WTC11 (cell line): ENCODE measurements at regions not wholly inside any gene's neighbourhood (a gene's known extent, or its start where the extent isn't known, plus 50 kb on each side); places are given as distances from the start of the nearest gene placed in this dataset.

Experiments used
- ATAC-seq: fragments of 200-7000 bp; cut with Tn5 transposase; 2 replicates; pipeline ENCODE4 v1.10.0; 2021; ENCODE audit warnings: mild to moderate bottlenecking, moderate library complexity
- CTCF ChIA-PET: fragments of 300-600 bp; sonication (Branson Sonifier 250); formaldehyde crosslinking; loops from one replicate; lab custom pipeline; 2021; ENCODE audit warnings: antibody characterized with exemption; lab: Charles Lee
- POLR2A ChIA-PET: fragments of 350-600 bp; sonication (Branson Sonifier 250); formaldehyde crosslinking; loops from one replicate; lab custom pipeline; 2021; ENCODE audit warnings: antibody characterized with exemption; lab: Charles Lee
- DNase-seq: peaks from one replicate; pipeline ENCODE4 v3.0.0; 2021; ENCODE audit warnings: low spot score
- H3K27ac Mint-ChIP-seq: 2 replicates; pipeline ENCODE4 v1.8.0; 2021; ENCODE audit warnings: mixed read lengths
- H3K27me3 Mint-ChIP-seq: 2 replicates; pipeline ENCODE4 v1.8.0; 2021; ENCODE audit warnings: low read depth, mild to moderate bottlenecking, moderate library complexity, mixed read lengths
- H3K36me3 Mint-ChIP-seq: 2 replicates; pipeline ENCODE4 v1.8.0; 2021; ENCODE audit warnings: mixed read lengths
- H3K4me1 Mint-ChIP-seq: 2 replicates; pipeline ENCODE4 v1.8.0; 2022; ENCODE audit warnings: mixed read lengths
- H3K4me3 Mint-ChIP-seq: 2 replicates; pipeline ENCODE4 v1.8.0; 2021; ENCODE audit warnings: mild to moderate bottlenecking, moderate library complexity, mixed read lengths
- H3K9me3 Mint-ChIP-seq: 2 replicates; pipeline ENCODE4 v1.8.0; 2021; ENCODE audit warnings: mixed read lengths
- AR ChIP-seq: fragments of 250-450 bp; sonication (Bioruptor Pico); IDR thresholded peaks from 2 replicates; pipeline ENCODE4 v1.9.0; 2021; ENCODE audit warnings: mild to moderate bottlenecking
- ATF3 ChIP-seq: sonication (generic); formaldehyde crosslinking; conservative IDR thresholded peaks from 2 replicates; pipeline ENCODE4 v1.8.1; 2022; ENCODE audit warnings: mild to moderate bottlenecking, missing genetic modification reagents
- CBFB ChIP-seq: sonication (generic); formaldehyde crosslinking; IDR thresholded peaks from 2 replicates; pipeline ENCODE4 v1.8.1; 2022; ENCODE audit warnings: mild to moderate bottlenecking, low read depth, missing genetic modification reagents
- E2F1 ChIP-seq: sonication (generic); formaldehyde crosslinking; IDR thresholded peaks from 2 replicates; pipeline ENCODE4 v1.8.0; 2022; ENCODE audit warnings: mild to moderate bottlenecking, missing genetic modification reagents
- GRHL2 ChIP-seq: fragments of 250-450 bp; sonication (Bioruptor Pico); IDR thresholded peaks from 2 replicates; pipeline ENCODE4 v1.8.0; 2022; ENCODE audit warnings: mild to moderate bottlenecking, moderate library complexity; ENCODE audit not compliant: insufficient replicate concordance, severe bottlenecking
- IRF1 ChIP-seq: sonication (generic); formaldehyde crosslinking; IDR thresholded peaks from 2 replicates; pipeline ENCODE4 v1.8.0; 2023; ENCODE audit warnings: missing genetic modification reagents
- JUN ChIP-seq: sonication (generic); formaldehyde crosslinking; IDR thresholded peaks from 2 replicates; pipeline ENCODE4 v1.8.0; 2023; ENCODE audit warnings: mild to moderate bottlenecking, missing genetic modification reagents
- MLX ChIP-seq: sonication (generic); formaldehyde crosslinking; IDR thresholded peaks from 2 replicates; pipeline ENCODE4 v1.8.1; 2023; ENCODE audit warnings: mild to moderate bottlenecking, missing genetic modification reagents, moderate library complexity
- MXD4 ChIP-seq: fragments of 250-450 bp; sonication (Bioruptor Pico); IDR thresholded peaks from 2 replicates; pipeline ENCODE4 v1.8.0; 2021; ENCODE audit warnings: mild to moderate bottlenecking, moderate library complexity, borderline replicate concordance
- PRDM15 ChIP-seq: sonication (generic); formaldehyde crosslinking; IDR thresholded peaks from 2 replicates; pipeline ENCODE4 v1.8.0; 2022; ENCODE audit warnings: missing genetic modification reagents
- SMAD3 ChIP-seq: sonication (generic); formaldehyde crosslinking; IDR thresholded peaks from 2 replicates; pipeline ENCODE4 v1.8.0; 2022; ENCODE audit warnings: missing genetic modification reagents, mild to moderate bottlenecking, borderline replicate concordance
- TEAD1 ChIP-seq: sonication (generic); formaldehyde crosslinking; IDR thresholded peaks from 2 replicates; pipeline ENCODE4 v1.8.0; 2022; ENCODE audit warnings: mild to moderate bottlenecking, missing genetic modification reagents
- TEAD4 ChIP-seq: sonication (generic); formaldehyde crosslinking; IDR thresholded peaks from 2 replicates; pipeline ENCODE4 v1.8.0; 2022; ENCODE audit warnings: mild to moderate bottlenecking, missing genetic modification reagents
- USF2 ChIP-seq: sonication (generic); formaldehyde crosslinking; IDR thresholded peaks from 2 replicates; pipeline ENCODE4 v1.8.1; 2023; ENCODE audit warnings: mild to moderate bottlenecking, missing genetic modification reagents, moderate library complexity
- ZNF138 ChIP-seq: sonication (generic); formaldehyde crosslinking; conservative IDR thresholded peaks from 2 replicates; pipeline ENCODE4 v1.8.1; 2022; ENCODE audit warnings: mild to moderate bottlenecking, moderate library complexity, missing genetic modification reagents
- ZNF281 ChIP-seq: sonication (generic); formaldehyde crosslinking; IDR thresholded peaks from 2 replicates; pipeline ENCODE4 v1.8.0; 2023; ENCODE audit warnings: mild to moderate bottlenecking, missing genetic modification reagents
- ZNF317 ChIP-seq: sonication (generic); formaldehyde crosslinking; IDR thresholded peaks from 2 replicates; pipeline ENCODE4 v1.8.1; 2023; ENCODE audit warnings: low read depth, mild to moderate bottlenecking, moderate library complexity, missing genetic modification reagents, borderline replicate concordance

- no peaks in the 10 kb centered on the region for H3K27me3 Mint-ChIP-seq
- CTCF ChIA-PET = no interaction called here
- no peaks in the 10 kb centered on the region for H3K4me1 Mint-ChIP-seq
- TF ChIP-seq GRHL2 (CRISPR knock-in tag) (no peak), JUN (CRISPR knock-in tag) (no peak), ZNF317 (CRISPR knock-in tag) (no peak), TEAD1 (no peak), AR (CRISPR knock-in tag) (no peak), ZNF281 (CRISPR knock-in tag) (no peak), SMAD3 (no peak), E2F1 (CRISPR knock-in tag) (no peak)
- TF ChIP-seq, all 79 proteins: peak for 0
- H3K36me3 Mint-ChIP-seq = no peaks in the 10 kb centered on the region
- H3K27ac Mint-ChIP-seq = no peak overlapping the region
- DNase-seq = no peak
- no peak overlapping the region for H3K4me3 Mint-ChIP-seq
- ATAC-seq = no peak
- POLR2A ChIA-PET = no interaction called here
- peaks cover 7% of the 10 kb centered on the region; the same call in 1 of the 2 replicates for H3K9me3 Mint-ChIP-seq
Measured at GRCh38 chr2:81225756-81226155, 921.2 kb upstream of the LRRTM1 start.

- Mint-ChIP-seq H3K27me3 (no peaks in the 10 kb centered on the region), H3K4me3 (no peak overlapping the region), H3K36me3 (no peaks in the 10 kb centered on the region), H3K4me1 (no peaks in the 10 kb centered on the region), H3K27ac (no peak overlapping the region), H3K9me3 (peaks cover 11% of the 10 kb centered on the region; the same call in 1 of the 2 replicates)
- POLR2A ChIA-PET = no interaction called here
- CTCF ChIA-PET = no interaction called here
- DNase-seq (no peak), ATAC-seq (no peak)
- no peak for TF ChIP-seq USF2 (CRISPR knock-in tag)
Measured at GRCh38 chr2:81213598-81213997, 909.0 kb upstream of the LRRTM1 start.

- DNase-seq (no peak), ATAC-seq (no peak)
- Mint-ChIP-seq H3K9me3 (peaks cover 18% of the 10 kb centered on the region), H3K4me1 (no peaks in the 10 kb centered on the region), H3K36me3 (no peaks in the 10 kb centered on the region), H3K27ac (no peak overlapping the region), H3K4me3 (no peak overlapping the region), H3K27me3 (no peaks in the 10 kb centered on the region)
- POLR2A ChIA-PET = no interaction called here
- CTCF ChIA-PET = no interaction called here
- no peak for TF ChIP-seq ZNF138 (CRISPR knock-in tag)
- no peak for TF ChIP-seq MLX
- TF ChIP-seq CBFB = no peak
- no peak for TF ChIP-seq ATF3
- no peak for TF ChIP-seq PRDM15 (CRISPR knock-in tag)
- TF ChIP-seq TEAD1 = no peak
- no peak for TF ChIP-seq MXD4 (CRISPR knock-in tag)
- no peak for TF ChIP-seq IRF1 (CRISPR knock-in tag)
- TF ChIP-seq TEAD4 (CRISPR knock-in tag) = no peak
- no peak for TF ChIP-seq JUN (CRISPR knock-in tag)
Measured at GRCh38 chr2:81206216-81206615, 901.7 kb upstream of the LRRTM1 start.
